ENCODE measurements at regions not wholly inside any gene's neighbourhood (a gene's known extent, or its start where the extent isn't known, plus 50 kb on each side); places are given as distances from the start of the nearest gene placed in this dataset.

DNA sequence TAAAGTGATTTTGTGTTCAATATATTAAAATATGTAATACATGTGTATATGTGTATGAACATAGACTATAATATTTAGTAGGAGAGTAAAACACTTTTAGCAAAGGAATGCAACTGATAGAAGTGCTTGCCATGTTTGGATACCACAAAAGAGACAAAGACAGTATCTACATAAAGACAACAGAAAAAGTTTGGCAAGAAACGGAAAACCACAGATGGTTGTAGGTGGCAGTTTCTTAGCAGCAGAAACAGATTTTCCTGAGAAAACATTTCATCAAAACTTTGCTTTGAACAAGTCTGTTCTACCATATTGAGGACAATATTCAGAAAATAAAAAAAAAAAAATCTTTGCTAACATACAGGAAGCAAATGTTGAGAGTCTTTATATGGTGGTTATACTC is 1560.4 kb upstream of the GBE1 start:
- TF ChIP-seq RFX5 (IDR thresholded peaks at IDR 0.05; ENCODE audit: low read depth, low read length) (no peak), CBX5 (IDR thresholded peaks at IDR 0.05; ENCODE audit: low read depth) (no peak)

All from GM12878 (cell line).